ENCODE measurements at regions not wholly inside any gene's neighbourhood (a gene's known extent, or its start where the extent isn't known, plus 50 kb on each side); places are given as distances from the start of the nearest gene placed in this dataset.

- Histone ChIP-seq H3K4me1 (no peaks in the 10 kb centered on the region), H3K9me3 (no peaks in the 10 kb centered on the region), H3K36me3 (no peaks in the 10 kb centered on the region), H3K4me3 (no peak overlapping the region), H3K27ac (no peak overlapping the region), H3K27me3 (no peaks in the 10 kb centered on the region)
- DNase-seq, result no peak
- ATAC-seq, result no peak
- intact Hi-C loops (cut with DNase I; ENCODE audit: low total_unique reads) (no loop called here), in situ Hi-C loops (cut with MboI; ENCODE audit: low sequenced_read_pairs in 4 of 4) (no loop called here)
- TF ChIP-seq, protein P1, sequence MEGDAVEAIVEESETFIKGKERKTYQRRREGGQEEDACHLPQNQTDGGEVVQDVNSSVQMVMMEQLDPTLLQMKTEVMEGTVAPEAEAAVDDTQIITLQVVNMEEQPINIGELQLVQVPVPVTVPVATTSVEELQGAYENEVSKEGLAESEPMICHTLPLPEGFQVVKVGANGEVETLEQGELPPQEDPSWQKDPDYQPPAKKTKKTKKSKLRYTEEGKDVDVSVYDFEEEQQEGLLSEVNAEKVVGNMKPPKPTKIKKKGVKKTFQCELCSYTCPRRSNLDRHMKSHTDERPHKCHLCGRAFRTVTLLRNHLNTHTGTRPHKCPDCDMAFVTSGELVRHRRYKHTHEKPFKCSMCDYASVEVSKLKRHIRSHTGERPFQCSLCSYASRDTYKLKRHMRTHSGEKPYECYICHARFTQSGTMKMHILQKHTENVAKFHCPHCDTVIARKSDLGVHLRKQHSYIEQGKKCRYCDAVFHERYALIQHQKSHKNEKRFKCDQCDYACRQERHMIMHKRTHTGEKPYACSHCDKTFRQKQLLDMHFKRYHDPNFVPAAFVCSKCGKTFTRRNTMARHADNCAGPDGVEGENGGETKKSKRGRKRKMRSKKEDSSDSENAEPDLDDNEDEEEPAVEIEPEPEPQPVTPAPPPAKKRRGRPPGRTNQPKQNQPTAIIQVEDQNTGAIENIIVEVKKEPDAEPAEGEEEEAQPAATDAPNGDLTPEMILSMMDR (IDR thresholded peaks at IDR 0.05 in 4 of 5, conservative IDR thresholded peaks at IDR 0.05 in 1 of 5), result no peak
- TF ChIP-seq POLR2A (IDR thresholded peaks at IDR 0.05), result no peak
Measured at GRCh38 chr5:110945874-110946436, 125.6 kb upstream of the TSLP start.

DNA sequence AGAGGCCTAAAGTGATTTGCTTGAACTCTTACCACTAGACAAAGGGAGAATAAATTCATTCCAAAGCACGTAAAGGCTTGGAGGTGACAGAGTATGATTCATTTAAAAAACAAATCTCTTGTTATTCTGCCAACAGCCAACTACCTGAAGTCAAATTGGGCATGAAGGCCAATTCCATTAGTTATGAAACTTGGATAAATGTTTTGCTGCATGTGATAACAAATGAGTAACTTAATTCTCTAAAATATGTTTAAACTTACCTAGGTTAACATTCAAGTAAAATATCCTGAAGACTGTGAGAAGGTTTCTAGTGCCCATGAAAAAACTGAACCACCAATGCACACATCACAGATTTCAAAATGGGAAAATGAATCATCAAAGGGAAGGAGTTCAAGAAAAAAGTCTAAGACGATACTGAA lies 120.1 kb upstream of the TSLP start:
- TF ChIP-seq, protein P1 (IDR thresholded peaks at IDR 0.05 in 4 of 5, conservative IDR thresholded peaks at IDR 0.05 in 1 of 5), result no peak
- no peak for TF ChIP-seq POLR2A (IDR thresholded peaks at IDR 0.05)
- ATAC-seq, result no peak
- no peaks in the 10 kb centered on the region for H3K36me3 ChIP-seq
- H3K4me3 ChIP-seq, result no peak overlapping the region
- H3K27me3 ChIP-seq, result no peaks in the 10 kb centered on the region
- no peaks in the 10 kb centered on the region for H3K4me1 ChIP-seq
- in situ Hi-C loops (cut with MboI; ENCODE audit: low sequenced_read_pairs in 4 of 4), result no loop called here
- DNase-seq, result no peak
- no peaks in the 10 kb centered on the region for H3K9me3 ChIP-seq
- intact Hi-C loops (cut with DNase I; ENCODE audit: low total_unique reads), result no loop called here
- H3K27ac ChIP-seq, result no peak overlapping the region

GRCh38 chr5:110956280-110956912 lies 115.1 kb upstream of the TSLP start:
- Histone ChIP-seq H3K36me3 (no peaks in the 10 kb centered on the region), H3K27me3 (no peaks in the 10 kb centered on the region), H3K4me3 (no peak overlapping the region), H3K9me3 (no peaks in the 10 kb centered on the region), H3K4me1 (no peaks in the 10 kb centered on the region), H3K27ac (no peak overlapping the region)
- TF ChIP-seq POLR2A (IDR thresholded peaks at IDR 0.05), result no peak
- TF ChIP-seq, protein P1 (IDR thresholded peaks at IDR 0.05 in 4 of 5, conservative IDR thresholded peaks at IDR 0.05 in 1 of 5), result no peak
- ATAC-seq, result no peak
- in situ Hi-C loops (cut with MboI; ENCODE audit: low sequenced_read_pairs in 4 of 4), result no loop called here
- no peak for DNase-seq
- intact Hi-C loops (cut with DNase I; ENCODE audit: low total_unique reads), result no loop called here

DNA sequence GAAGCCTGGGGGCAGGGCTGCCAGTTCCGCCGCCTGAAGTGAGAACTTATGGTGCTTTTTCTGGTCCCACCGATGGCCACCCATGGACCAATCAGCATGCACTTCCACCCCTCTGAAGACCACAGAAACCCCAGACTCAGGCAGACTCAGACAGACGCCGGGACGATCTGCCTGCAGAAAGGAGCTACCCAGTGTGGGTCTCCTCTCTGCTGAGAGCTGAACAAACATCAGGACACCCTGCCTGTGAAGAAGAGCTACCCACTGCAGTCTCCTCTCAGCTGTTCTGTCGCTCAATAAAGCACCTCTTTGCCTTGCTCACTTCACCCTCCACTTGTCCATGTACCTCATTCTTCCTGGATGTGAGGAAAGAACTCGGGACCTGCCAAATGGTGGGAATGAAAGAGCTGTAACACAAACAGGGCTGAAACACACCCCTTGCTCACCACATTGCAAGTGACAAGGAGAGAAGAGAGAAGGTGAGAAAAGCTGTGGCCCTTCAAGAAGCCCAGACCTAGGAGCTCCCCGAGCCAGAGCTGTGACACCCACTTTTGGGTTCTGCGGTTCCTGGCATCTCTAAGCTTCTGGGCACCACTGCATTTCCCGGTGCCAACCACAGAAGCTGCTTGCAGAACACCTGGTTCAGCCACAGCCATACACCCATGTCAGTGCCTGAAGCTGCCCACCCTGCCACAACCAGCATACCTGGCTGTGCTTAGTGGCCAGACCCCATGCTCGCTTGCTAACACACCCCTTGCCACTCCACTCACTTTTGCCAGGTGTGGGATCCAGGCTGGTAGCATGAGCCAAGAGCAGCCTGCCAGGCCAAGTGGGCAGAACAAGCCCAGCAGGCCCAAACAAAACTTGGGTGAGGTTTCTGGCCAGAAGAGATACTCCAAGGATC lies 114.3 kb upstream of the TSLP start:
- TF ChIP-seq, protein P1 (IDR thresholded peaks at IDR 0.05 in 4 of 5, conservative IDR thresholded peaks at IDR 0.05 in 1 of 5), result no peak
- no peak for TF ChIP-seq POLR2A (IDR thresholded peaks at IDR 0.05)
- ATAC-seq, result no peak
- H3K4me1 ChIP-seq, result no peaks in the 10 kb centered on the region
- in situ Hi-C loops (cut with MboI; ENCODE audit: low sequenced_read_pairs in 4 of 4), result no loop called here
- H3K4me3 ChIP-seq, result no peak overlapping the region
- H3K27me3 ChIP-seq, result no peaks in the 10 kb centered on the region
- DNase-seq, result no peak
- intact Hi-C loops (cut with DNase I; ENCODE audit: low total_unique reads), result no loop called here
- no peaks in the 10 kb centered on the region for H3K9me3 ChIP-seq
- H3K36me3 ChIP-seq, result no peaks in the 10 kb centered on the region
- H3K27ac ChIP-seq, result no peak overlapping the region

Data from gastrocnemius medialis (tissue), 4 donors.